Right ventricle myocardium superior (tissue), 1 donor: ENCODE measurements at regions not wholly inside any gene's neighbourhood (a gene's known extent, or its start where the extent isn't known, plus 50 kb on each side); places are given as distances from the start of the nearest gene placed in this dataset.
"Not testable (repeated sequence)": the region's sequence is repeated elsewhere in the genome, so short reads cannot be mapped to it uniquely, and the experiment has no call there.

Experiments used
- ATAC-seq: fragments of 200-7000 bp; cut with Tn5 transposase; one replicate; pipeline ENCODE4 v1.9.1; 2020; ENCODE audit warnings: mild to moderate bottlenecking; ENCODE audit not compliant: poor library complexity
- DNase-seq: peaks from one replicate; pipeline ENCODE4 v3.0.0-alpha.2; 2020
- intact Hi-C: fragments of 100-400 bp; cut with DNase I; formaldehyde crosslinking; loops from one replicate; pipeline ENCODE4 v1.11.2; 2022
- donor health status: DM: no; HTN: yes; CAD: no; lungs with severe emphysema.

DNA sequence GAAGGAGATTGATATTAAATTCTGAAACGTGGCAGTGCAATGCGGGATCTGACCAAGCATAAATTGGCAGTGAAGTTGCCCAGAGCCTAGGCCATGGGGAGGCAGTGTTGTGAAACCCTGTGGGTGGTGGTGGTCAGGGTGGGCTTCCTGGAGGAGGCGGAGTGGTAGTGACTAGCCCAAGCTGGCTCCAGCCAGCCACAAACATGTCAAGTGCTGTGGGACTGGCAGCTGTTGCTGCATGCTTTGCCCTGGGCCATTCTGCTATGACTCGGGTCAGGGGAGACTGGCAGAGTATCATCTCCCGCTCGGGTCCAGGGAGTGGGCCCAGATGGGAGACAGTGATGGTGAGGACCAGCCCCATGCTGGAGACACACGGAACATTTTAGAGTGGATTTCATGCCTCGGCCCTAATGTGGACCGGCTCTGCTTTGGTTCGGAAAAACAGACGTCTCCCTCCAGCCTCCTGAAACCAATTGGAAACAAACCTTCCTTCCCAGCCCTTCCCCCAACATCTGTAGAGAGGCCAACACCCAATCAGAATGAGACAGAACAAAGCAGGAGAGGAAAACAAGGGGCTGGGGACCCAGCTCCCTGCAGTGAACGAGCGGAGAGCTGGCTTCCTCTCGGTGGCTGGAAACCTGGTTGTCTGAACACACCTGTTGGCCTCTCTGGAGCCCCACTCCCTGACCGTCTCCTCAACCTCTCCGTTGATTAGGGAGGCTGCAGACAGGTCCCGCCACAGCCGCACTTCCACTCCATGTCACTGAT lies 58.2 kb downstream of the TMEM270 start:
- ATAC-seq (no peak), DNase-seq (no peak)
- intact Hi-C loops, result no loop called here

DNA sequence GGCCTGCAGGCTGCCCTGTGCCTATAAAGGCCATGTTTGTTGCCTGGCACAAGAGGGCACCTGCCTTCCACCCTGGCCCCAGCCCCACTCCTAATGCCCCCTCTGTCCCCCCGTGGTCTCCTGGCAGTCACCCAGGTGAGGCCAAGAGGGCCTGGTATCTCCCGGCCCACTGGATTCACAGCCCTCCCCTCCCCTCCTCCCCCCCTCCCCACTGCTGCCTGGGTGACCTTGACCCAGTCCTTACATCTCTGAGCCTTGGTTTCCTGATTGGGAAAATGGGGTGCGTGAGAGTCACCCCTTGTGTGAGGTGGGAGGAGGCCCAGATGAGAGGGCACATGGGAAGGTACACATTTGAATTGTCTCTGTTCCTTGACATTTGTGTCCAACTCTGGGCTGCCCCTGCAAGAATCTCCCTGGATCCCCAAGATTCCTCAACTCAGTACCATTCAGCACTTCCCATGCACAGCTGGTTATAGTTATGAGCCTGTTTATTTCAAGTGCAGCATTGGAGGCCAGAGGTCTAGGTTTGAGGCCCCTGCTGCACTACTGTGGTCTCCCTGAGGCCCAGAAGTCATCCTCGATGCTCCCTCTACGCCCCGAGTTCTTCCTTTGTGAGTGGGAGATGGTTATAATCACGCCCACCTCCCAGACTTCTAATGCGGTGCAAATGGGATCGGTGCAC lies 58.9 kb downstream of the TMEM270 start:
- intact Hi-C loops, result no loop called here
- ATAC-seq (no peak), DNase-seq (no peak)

DNA sequence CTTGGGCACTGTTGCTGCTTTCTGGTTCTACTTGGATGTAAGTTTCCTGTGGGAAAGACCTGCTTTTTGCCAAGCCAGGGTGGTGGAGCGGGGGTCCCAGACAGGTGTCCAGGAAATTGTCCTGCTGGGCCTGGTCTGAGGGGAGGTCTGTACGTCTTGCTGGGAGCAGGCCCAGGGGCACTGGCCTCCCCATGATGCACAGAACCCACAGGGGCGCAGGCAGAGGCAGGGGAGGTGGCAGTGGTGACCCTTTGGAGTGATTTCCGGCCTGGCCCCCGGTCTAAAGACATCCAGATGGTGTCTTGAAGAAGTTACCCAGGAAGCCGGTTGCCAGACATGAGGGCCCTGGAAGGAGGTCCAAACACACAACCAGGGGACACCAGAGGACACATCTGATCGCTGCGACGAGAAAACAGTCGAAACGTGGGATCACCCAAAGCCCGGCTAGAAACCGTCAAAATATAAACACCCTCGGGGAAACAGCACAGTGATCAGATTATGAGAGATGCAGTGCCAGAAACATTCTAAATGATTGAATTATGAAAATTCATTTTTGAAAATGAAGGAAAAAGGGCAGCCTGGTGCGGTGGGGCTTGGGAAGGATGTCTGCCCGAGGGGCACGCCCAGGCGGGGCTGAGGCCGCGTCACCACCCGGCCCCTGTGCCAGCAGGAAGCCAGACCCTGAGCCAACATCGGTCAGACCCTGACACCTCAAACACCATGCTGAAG lies 59.6 kb downstream of the TMEM270 start:
- ATAC-seq (no peak), DNase-seq (no peak)
- intact Hi-C loops, result no loop called here

DNA sequence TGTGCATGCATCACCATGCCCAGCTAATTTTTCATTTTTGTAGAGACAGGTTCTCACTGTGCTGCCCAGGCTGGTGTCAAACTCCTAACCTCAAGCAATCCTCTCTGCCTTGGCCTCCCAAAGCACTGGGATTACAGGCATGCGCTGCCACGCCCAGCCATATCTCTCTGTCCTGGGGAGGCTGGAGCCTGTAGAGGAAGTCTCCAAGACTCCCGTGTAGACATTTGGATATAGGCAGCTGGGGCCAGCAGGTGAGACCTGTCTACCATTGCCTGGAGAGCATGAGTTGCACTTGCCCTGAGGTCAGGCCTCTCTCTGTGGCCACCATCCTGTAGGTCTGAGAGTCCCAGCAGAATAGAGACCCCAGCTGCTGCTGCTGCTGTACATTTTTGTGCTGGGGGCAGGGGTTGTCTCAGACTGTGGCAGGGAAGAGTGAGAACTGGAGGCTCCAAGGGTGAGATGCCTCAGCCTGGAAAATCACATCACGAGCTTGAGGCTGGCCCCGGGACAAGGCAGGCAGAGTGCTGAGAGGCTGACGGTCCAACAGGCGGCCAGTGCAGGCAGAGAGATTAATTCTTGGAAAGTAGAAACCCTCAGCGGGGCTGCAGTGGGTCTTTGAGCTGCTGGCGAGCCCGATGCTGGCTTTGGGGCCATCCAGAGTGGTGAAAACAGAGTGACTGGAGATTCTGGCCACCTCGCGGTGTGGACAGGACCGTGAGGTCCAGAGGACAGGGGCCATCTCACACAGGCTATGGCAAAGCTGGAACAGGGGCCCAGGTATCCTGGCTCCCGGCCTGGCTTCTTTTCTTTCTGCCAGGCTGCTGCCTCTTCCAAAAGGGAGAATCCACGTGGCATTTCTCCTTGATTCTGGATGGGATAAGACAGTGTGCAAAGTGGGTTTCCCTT lies 60.9 kb downstream of the TMEM270 start:
- intact Hi-C loops, result no loop called here
- ATAC-seq, result peak; percentile 80
- DNase-seq, result peak; percentile 61

DNA sequence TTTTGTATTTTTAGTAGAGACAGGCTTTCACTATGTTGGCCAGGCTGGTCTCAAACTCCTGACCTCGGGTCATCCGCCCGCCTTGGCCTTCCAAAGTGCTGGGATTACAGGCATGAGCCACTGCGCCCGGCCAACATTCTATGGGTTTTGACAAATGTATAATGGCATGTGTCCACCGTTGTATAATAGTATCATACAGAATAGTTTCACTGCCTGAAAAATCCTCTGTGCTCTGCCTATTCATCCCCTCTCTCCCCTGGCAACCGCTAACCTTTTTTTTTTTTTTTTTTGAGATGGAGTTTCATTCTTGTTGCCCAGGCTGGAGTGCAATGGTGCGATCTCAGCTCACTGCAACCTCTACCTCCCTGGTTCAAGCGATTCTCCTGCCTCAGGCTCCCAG lies 67.7 kb downstream of the TMEM270 start:
- intact Hi-C loops, DNase-seq, ATAC-seq: not testable (repeated sequence)

DNA sequence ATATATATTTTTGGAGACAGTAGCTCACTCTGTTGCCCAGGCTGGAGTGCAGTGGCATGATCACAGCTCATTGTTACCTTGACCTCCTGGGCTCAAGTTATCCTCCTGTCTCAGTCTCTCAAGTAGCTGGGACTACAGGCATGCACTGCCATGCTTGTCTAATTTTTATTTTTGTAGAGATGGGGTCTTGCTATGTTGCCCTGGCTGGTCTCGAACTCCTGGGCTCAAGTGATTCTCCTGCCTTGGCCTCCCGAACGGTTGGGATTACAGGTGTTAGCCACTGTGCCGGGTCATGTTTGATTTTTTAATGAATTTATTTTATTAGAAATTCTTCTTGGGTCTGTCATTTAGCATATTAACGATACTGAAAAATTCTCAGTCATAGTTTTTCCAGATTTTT lies 70.5 kb downstream of the TMEM270 start:
- ATAC-seq, result no peak
- intact Hi-C loops, result no loop called here
- no peak for DNase-seq

DNA sequence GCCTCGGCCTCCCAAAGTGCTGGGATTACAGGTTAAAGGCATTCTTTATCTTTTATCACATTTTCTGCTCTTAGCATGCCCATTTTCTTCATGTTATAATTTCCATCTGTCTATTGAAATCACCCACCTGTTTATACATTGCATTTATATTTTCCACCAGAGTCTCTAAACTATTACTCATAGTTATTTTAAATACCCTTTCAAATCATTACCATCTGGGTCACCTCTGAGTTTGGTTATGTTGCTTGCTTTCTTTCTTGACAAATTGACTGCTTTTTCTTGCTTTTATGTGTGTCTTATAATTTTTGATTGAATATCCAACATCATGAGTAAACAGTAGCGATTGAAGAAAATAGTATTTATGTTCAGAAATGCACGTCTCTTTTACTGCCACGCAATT lies 71.4 kb downstream of the TMEM270 start:
- ATAC-seq, result no peak
- no peak for DNase-seq
- intact Hi-C loops, result no loop called here

DNA sequence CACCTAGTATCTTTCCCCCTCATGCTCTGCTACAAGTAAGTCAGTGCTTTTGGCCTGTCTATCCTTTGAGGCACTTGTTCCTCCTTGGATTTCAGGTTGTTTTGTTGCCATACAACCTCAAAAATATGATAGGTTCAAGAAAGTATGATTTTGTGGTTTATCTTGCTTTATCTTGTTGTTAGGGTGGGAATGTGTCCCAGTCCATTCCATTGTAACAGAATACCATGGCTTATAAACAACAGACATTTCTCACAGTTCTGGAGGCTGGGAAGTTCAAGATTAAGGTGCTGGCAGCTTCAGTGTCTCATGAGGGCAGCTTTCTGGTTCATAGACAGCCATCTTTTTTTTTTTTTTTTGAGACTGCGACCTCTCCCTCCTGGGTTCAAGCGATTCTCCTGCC lies 72.1 kb downstream of the TMEM270 start:
- no peak for DNase-seq
- intact Hi-C loops, result no loop called here
- no peak for ATAC-seq

DNA sequence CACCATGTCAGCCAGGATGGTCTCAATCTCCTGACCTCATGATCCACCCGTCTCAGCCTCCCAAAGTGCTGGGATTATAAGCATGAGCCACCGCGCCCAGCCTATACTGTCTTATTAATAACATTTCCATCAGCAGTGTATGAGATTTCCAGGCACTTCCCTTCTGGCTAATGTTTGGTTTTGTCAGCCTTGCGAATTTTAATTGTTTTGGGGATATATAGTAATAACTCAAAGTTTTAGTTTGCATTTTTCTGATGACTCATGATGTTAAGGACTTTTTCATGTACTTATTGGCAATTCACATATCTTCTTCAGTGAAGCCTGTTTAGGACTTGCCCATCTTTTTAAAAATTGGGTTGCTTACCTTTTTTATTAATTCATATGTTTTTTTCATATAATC lies 76.0 kb downstream of the TMEM270 start:
- intact Hi-C loops, result no loop called here
- no peak for ATAC-seq
- no peak for DNase-seq

DNA sequence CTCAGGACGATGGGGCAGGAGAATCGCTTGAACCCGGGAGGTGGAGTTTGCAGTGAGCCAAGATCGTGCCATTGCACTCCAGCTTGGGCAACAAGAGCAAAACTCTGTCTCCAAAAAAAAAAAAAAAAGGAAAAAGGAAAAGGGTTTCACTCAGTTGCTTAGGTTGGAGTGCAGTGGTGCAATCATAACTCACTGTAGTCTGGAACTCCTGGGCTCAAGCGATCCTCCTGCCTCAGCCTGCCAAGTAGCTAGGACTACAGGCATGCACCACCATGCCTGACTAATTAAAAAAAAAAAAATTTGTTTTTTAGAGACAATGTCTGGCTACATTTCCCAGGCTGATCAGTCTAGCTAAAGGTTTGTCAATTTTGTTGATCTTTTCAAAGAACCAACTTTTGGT lies 76.7 kb downstream of the TMEM270 start:
- ATAC-seq, DNase-seq, intact Hi-C loops: not testable (repeated sequence)

DNA sequence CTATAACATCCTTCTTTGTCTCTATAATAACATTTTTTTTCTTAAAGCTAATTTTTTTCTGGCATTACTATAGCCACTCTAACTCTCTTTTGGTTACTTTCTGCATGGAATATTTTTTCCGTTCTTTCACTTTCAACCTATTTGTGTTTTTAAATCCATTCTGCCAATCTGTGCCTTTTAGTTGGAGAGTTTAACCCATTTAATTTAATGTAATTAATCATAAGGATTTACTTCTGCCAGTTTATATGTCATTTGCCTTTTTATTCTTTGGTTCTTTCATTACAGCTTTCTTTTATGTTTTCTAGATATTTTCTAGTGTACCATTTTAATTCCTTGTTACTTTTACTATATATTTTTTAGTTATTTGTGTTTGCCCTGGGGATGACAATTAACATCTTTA lies 78.6 kb downstream of the TMEM270 start:
- DNase-seq, result no peak
- no peak for ATAC-seq
- intact Hi-C loops, result no loop called here

DNA sequence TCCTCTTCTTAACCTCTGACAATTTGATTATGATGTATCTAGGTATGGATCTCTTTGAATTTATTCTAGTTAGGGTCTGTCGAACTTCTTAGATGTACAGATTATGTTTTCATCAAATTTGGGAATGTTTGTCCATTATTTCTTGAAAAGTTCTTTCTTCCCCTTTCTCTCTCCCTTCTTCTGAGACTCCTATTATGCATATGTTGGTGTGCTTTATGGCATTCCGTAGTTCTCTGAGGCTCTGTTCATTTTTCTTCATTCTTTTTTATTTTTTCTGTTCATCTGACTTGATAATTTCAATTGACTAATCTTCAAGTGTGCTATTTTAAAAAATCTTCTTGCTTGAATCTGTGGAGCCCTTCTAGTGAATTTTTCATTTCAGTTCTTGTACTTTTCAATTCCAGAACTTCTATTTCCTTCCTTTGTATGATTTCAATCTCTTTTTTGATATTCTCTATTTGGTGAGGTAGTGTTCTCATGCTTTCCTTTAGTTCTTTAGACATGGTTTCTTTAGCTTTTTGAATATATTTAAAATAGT lies 79.8 kb downstream of the TMEM270 start:
- ATAC-seq (no peak), DNase-seq (no peak)
- intact Hi-C loops, result no loop called here

DNA sequence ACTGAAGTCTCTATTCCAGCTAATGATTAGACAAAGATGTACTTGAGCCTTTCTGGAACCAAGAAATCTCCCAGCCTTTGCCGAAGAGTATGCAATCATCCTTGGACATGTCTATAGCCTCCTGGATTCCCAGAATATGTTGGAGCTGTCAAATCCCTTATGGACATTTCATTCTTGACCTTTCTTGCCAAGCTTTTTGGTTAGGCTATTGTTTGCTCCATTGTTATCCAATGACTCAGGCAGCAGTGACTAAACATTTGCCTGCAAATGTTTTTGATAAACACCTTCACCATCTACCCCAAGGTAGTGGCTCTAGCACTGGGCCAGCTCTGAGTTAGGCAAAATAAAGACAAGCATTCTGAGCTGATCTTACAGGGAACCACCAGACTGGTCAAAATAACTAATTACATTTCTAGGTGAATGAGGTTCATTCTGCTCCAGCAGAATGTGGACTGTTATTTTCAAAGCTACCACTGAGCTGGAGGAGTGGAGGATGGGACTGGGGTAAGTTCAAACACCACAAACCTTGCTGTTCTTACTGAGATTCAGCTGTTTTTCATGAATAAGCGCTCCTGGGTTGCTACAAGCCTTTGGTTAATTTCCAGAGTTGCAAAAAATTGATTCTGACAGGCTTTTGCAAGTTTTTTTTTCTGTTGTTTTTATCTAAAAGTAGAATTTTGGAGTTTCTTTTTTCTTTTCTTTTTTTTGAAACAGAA lies 81.0 kb downstream of the TMEM270 start:
- intact Hi-C loops, result no loop called here
- DNase-seq (no peak), ATAC-seq (no peak)

DNA sequence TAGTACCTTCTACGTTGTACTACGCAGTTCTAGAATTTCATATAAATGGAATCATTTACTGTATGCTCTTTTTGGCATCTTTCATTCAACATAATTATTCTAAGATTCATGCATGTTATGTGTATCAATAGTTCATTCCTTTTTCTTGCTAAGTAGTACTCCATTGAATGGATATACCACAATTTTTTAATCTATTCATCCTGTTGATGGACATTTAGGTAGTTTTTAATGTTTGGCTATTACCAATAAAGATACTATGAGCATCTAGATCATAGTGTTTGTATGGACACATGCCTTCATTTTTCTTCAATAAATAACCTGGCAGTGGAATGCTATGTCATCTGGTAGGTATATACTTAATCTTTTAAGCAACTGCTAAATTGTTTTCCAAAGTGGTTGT lies 83.0 kb upstream of the ELN start:
- ATAC-seq (no peak), DNase-seq (no peak)
- intact Hi-C loops, result no loop called here

DNA sequence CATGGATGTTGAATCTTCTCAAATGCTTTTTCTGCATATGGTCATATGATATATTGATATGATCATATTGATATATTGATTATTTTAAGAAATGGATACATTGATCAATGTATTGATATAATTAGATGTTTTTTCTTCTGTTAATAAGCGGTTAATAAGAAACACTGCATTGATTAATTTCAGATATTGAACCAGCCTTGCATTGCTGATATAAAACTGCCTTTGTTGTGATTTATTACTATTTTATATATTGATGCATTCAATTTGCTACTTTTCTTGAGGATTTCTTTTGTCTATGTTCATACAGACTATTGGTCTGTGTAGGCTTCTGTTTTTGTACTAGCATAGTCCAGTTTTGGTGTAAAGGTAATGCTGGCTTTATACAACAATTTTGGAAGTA lies 79.7 kb upstream of the ELN start:
- intact Hi-C loops, result no loop called here
- ATAC-seq (no peak), DNase-seq (no peak)

DNA sequence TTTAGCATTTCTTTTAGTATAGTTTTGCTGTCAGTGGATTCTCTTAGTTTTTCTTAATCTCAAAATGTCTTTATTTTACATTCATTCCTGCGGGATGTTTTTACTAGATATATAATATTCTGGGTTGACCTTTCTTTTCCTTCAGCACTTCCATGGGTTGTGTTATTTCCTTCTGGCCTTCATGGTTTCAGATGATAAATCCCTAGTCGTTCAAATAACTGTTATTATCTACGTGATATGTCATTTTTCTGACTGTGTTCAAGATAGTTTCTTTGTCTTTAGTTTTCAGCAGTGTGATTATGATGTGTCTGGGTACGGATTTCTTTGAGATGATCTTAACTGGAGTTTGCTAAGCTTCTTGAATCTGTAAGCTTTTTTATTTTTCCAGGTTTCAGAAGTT lies 75.7 kb upstream of the ELN start:
- no peak for ATAC-seq
- intact Hi-C loops, result no loop called here
- no peak for DNase-seq

DNA sequence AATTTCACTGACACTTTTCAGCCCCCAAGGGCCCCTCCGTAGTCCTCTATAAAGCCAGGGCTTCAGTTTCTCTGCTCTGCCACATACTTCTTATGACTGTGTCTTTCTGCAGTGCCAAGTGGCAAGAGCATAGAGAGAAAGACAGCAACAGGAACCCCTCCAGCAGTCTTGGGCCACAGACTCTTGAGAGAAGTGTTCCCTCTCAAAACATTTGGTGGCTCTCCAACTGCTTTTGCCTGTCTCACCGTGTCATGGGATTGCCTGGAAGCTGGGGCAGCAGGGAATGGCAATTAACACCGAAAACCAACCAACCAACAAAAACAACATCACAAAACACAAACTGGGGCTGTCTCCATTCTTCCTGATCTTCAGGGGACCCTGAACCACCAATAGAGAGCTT lies 73.8 kb upstream of the ELN start:
- intact Hi-C loops, result no loop called here
- DNase-seq (no peak), ATAC-seq (no peak)

DNA sequence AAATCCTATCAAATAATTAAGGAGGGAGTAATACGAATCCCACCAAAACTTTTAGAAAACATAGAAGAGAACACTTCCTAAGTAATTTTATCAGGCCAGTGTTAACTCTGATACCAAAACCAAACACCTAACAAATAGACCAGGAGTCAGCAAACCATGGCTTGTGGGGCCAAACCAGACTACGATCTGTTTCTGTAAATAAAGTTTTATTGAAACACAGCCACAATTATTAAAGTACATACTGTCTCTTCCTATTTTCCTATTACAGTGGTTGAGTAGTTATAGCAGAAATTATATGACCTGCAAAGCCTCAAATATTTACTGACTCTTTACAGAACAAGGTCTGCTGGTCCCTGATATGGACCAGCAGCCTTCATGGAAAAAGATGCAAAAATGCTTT lies 73.1 kb upstream of the ELN start:
- ATAC-seq, result no peak
- intact Hi-C loops, result no loop called here
- no peak for DNase-seq
